NCI-H446 treated with DMSO at 0.1 percent for 48 hours (cell line): ENCODE measurements at regions not wholly inside any gene's neighbourhood (a gene's known extent, or its start where the extent isn't known, plus 50 kb on each side); places are given as distances from the start of the nearest gene placed in this dataset.
"Not testable (repeated sequence)": the region's sequence is repeated elsewhere in the genome, so short reads cannot be mapped to it uniquely, and the experiment has no call there.

Source experiments
- DNase-seq: peaks from one replicate; lab custom pipeline; 2025; lab: John Stamatoyannopoulos, UW

DNA sequence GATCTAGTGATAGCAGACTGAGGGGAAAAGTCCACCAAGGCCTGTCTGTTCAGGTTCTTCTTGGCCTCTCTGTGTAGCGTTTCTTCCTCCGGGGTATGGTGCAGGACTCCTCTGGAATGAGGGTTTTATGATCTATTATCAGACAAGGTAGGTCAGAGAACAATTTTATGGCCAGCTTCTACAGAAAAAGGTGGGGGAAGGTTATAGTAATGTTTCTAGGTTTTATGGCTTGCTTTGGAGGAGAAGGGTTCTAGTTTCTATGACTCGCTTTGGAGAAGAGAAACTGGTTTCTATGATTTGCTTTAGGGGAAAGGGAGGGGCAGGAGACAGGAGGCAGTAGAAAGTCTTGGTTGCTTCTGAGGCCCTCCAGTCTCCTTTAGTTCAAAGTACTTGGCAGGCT is 144.8 kb upstream of the LAMA2 start:
- no peak for DNase-seq

GRCh38 chr6:128736780-128737179 is 146.2 kb upstream of the LAMA2 start:
- DNase-seq, result no peak

GRCh38 chr6:128731249-128732165 is 151.4 kb upstream of the LAMA2 start:
- DNase-seq, result peak; percentile 7

- no peak for DNase-seq
Measured at GRCh38 chr6:128727500-128727899, 155.4 kb upstream of the LAMA2 start.

DNA sequence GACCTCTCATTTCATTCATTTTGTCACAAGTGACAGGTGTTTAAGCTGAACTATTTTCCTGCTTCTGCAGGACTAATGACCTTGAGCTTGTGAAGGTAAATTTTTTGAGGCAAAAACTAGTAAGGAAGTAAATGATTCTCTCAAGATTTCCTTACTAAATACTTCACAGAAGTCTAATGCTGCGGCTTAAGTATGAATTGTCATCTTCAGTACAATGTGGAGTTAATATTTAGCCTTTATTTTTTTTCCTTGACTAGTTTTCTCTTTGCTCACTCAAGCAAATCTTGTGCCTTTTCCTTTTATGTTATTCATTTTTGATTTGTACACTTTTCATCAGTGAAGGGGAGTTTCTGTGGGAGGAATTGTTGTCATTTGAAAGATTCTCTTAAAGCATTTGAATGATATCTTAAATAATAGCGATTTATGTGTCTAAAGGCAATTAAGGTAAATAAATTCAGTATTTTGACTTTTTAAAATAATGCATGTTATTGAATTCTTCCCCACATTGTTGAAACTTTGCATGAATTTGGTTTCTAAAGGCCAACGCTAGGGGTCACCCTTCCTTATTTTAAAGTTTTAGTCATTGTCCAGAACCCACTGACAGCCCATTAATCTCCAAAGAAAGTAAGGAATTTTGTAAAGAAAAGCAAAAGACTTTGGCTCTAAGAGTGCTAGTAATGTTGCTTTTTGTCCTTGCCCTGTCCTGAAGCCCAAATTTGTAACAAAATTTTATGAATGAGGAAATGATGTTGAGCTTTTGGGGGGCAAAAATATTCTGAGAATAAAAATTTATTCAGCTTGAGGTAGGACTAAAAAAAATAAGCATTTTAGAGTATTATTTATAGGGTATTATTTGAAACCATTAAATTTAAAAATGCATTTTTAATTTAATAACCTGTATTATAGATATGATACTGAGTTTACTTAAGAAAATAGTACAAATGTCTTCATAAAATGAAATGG is 157.4 kb upstream of the LAMA2 start:
- no peak for DNase-seq

GRCh38 chr6:128724738-128725137 is 158.2 kb upstream of the LAMA2 start:
- DNase-seq, result no peak

- DNase-seq, result no peak
Measured at GRCh38 chr6:128723667-128724066, 159.3 kb upstream of the LAMA2 start.

DNA sequence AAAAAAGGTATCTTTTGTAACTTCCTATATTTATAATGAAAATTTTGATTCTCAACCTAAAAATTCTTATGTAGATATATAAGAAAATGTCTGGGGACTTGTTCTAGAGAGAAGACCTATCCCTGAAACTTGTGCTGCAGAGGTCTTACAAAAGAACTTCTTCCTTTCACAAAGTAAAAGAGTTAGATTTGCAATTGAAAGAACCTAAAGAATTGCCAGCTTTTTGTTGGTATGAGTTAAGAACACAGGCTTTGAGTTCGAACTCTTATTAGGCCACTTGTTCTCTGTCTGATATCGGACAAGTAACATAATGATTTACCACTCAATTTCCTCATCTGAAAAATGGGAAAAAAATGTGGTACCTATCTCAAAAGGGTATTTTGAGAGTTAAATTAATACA is 162.0 kb upstream of the LAMA2 start:
- no peak for DNase-seq

GRCh38 chr6:128719786-128720185 is 163.2 kb upstream of the LAMA2 start:
- no peak for DNase-seq

GRCh38 chr6:128713461-128713860 is 169.5 kb upstream of the LAMA2 start:
- DNase-seq, result no peak

DNA sequence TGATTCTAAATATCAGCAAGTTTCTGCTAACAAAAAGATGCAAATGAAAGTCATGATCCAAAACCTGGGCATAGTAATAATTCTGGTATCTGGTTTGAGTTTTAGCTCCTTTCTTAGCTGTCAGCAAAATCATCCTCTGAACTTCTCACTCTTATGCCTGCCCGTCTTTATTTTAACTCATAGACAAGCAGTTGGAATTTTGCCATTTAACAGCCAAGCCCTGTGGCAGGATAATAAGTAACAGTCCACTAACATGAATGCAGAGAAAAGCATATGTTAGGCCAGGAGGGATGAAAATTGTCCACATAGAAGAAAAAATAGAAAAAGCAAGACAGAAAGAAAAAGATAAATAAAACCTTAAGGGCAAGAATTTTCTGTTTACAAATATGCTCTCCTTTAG is 170.0 kb upstream of the LAMA2 start:
- DNase-seq, result peak; percentile 13

DNA sequence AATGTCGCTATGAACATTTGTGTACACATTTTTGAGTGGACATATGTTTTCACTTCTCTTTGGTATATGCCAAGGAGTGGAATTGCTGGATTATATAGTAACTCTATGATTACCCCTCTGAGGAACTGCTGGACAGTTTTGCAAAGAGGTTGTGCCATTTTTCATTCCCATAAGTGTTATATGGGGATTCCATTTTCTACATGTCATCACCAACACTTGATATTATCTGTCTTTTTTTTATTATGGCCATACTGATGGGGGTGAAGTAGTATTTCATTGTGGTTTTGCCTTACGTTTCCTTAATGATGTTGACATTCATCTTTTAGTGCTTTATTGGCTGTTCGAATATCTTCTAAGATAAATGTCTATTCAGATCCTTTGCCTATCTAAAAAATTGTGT is 171.8 kb upstream of the LAMA2 start:
- no peak for DNase-seq

GRCh38 chr6:128710315-128710714 is 172.6 kb upstream of the LAMA2 start:
- DNase-seq, result no peak

- DNase-seq, result no peak
Measured at GRCh38 chr6:128704601-128705000, 178.3 kb upstream of the LAMA2 start.

- not testable (repeated sequence) for DNase-seq
Measured at GRCh38 chr6:128703794-128704193, 179.1 kb upstream of the LAMA2 start.

- no peak for DNase-seq
Measured at GRCh38 chr6:128696691-128697689, 176.6 kb upstream of the PTPRK start.

- DNase-seq, result no peak
Measured at GRCh38 chr6:128694303-128695009, 174.1 kb upstream of the PTPRK start.

DNA sequence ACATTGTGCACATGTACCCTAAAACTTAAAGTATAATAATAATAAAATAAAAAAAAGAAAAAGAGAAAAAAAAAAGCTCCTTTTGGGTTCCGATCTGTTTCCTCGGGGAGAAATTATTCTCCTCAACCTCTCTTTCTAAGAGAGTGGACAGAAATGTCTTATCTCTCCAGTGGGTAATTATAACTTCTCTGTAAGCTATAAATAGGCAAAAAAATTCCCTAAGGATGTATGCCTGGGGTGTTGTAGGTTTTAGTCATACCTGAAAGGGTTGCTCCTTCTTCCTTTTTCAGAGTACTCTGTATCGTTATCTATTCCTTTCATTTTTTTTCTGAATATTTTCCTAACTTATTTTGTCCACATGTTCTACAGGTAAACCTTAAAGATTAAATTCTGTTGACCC is 169.7 kb upstream of the PTPRK start:
- no peak for DNase-seq

DNA sequence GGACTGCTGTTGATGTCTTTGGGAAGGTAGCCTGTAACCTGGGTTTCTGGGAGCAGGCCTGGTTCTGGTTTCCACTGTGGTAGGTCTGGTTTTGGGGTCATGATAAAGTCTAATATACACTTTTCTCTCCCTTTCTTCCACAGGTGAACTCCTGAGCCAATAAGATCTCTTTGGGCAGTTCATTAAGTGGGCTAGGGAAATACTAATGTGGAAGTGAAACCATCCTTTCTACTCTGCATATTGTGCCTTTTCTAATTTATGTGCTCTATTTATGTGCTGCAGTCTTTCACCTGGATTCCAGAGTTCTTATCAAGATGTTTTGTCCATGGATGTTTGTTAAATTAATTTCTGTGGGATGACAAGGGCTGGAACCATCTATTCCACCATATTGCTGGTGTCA is 165.7 kb upstream of the PTPRK start:
- no peak for DNase-seq

GRCh38 chr6:128676456-128676855 is 156.1 kb upstream of the PTPRK start:
- no peak for DNase-seq

- no peak for DNase-seq
Measured at GRCh38 chr6:128672023-128672422, 151.6 kb upstream of the PTPRK start.
